ENCODE measurements at regions not wholly inside any gene's neighbourhood (a gene's known extent, or its start where the extent isn't known, plus 50 kb on each side); places are given as distances from the start of the nearest gene placed in this dataset.

- TF ChIP-seq ZSCAN18 (tag by site-specific recombination; IDR thresholded peaks at IDR 0.05) = no peak
- TF ChIP-seq GFI1B (tag by site-specific recombination; IDR thresholded peaks at IDR 0.05) = no peak
- no peak for TF ChIP-seq ZNF658 (tag by site-specific recombination; IDR thresholded peaks at IDR 0.05)
- no peak for TF ChIP-seq ZNF830 (tag by site-specific recombination; IDR thresholded peaks at IDR 0.05; ENCODE audit: low read depth)
- no peak for TF ChIP-seq ZNF274 (IDR thresholded peaks at IDR 0.05; ENCODE audit: low read length)
- TF ChIP-seq ZNF274 (tag by site-specific recombination; IDR thresholded peaks at IDR 0.05; ENCODE audit: borderline replicate concordance) = no peak
- no peak for TF ChIP-seq ZNF521 (tag by site-specific recombination; IDR thresholded peaks at IDR 0.05)
- no peak for TF ChIP-seq PBX3 (CRISPR knock-in tag; IDR thresholded peaks at IDR 0.05)
- TF ChIP-seq ZNF670 (tag by site-specific recombination; IDR thresholded peaks at IDR 0.05; ENCODE audit: low read depth) = no peak
- TF ChIP-seq FEZF1 (tag by site-specific recombination; IDR thresholded peaks at IDR 0.05) = no peak
- TF ChIP-seq GLIS2 (tag by site-specific recombination; IDR thresholded peaks at IDR 0.05) = no peak
- no peak for TF ChIP-seq SCRT2 (tag by site-specific recombination; IDR thresholded peaks at IDR 0.05)
Measured at GRCh38 chr9:88060746-88061145, 77.5 kb downstream of the SPATA31C2 start (continued).

- H3K4me1 ChIP-seq (ENCODE audit: control insufficient read depth, insufficient read depth, low read length) = no peaks in the 10 kb centered on the region
- TF ChIP-seq ZNF529 (tag by site-specific recombination; IDR thresholded peaks at IDR 0.05; ENCODE audit: insufficient replicate concordance) = no peak
- no peak for TF ChIP-seq PRDM6 (tag by site-specific recombination; IDR thresholded peaks at IDR 0.05)
- no peaks in the 10 kb centered on the region for H3K9me3 ChIP-seq (ENCODE audit: control insufficient read depth, insufficient read depth, low read depth, low read length)
- H3K27ac ChIP-seq (ENCODE audit: extremely low read depth, low read depth, low read length) = no peak overlapping the region
- CTCF ChIA-PET = no interaction called here
- POLR2A ChIA-PET = no interaction called here
- no peaks in the 10 kb centered on the region for H3K36me3 ChIP-seq (ENCODE audit: control insufficient read depth in 2 of 2, insufficient read depth in 1 of 2, low read length in 2 of 2)
- no peak overlapping the region for H3K4me3 ChIP-seq (ENCODE audit: low read depth, low read length)
Measured at GRCh38 chr9:88059469-88059868, 78.8 kb downstream of the SPATA31C2 start.

- Histone ChIP-seq H3K9me3 (ENCODE audit: control insufficient read depth, insufficient read depth, low read depth, low read length) (no peaks in the 10 kb centered on the region), H3K36me3 (ENCODE audit: control insufficient read depth in 2 of 2, insufficient read depth in 1 of 2, low read length in 2 of 2) (no peaks in the 10 kb centered on the region), H3K27ac (ENCODE audit: extremely low read depth, low read depth, low read length) (no peak overlapping the region), H3K4me1 (ENCODE audit: control insufficient read depth, insufficient read depth, low read length) (no peaks in the 10 kb centered on the region), H3K4me3 (ENCODE audit: low read depth, low read length) (no peak overlapping the region)
- ChIA-PET CTCF (no interaction called here), POLR2A (no interaction called here)
- TF ChIP-seq ZNF366 (tag by site-specific recombination; conservative IDR thresholded peaks at IDR 0.05) (0 out of 2 replicates have a peak, but pooled peaks have one; percentile 35), ZNF114 (tag by site-specific recombination; IDR thresholded peaks at IDR 0.05) (no peak)
Measured at GRCh38 chr9:88056876-88057275, 81.4 kb downstream of the SPATA31C2 start.

GRCh38 chr9:88053856-88054501, 79.6 kb upstream of the CDK20 start:
- TF ChIP-seq ZNF837 (tag by site-specific recombination; IDR thresholded peaks at IDR 0.05) (no peak), ZNF175 (tag by site-specific recombination; IDR thresholded peaks at IDR 0.05) (no peak), SETDB1 (IDR thresholded peaks at IDR 0.05; ENCODE audit: insufficient read length, low read length) (peak; percentile 18)
- Histone ChIP-seq H3K27ac (ENCODE audit: extremely low read depth, low read depth, low read length) (no peak overlapping the region), H3K4me1 (ENCODE audit: control insufficient read depth, insufficient read depth, low read length) (no peaks in the 10 kb centered on the region), H3K4me3 (ENCODE audit: low read depth, low read length) (no peak overlapping the region), H3K36me3 (ENCODE audit: control insufficient read depth in 2 of 2, insufficient read depth in 1 of 2, low read length in 2 of 2) (no peaks in the 10 kb centered on the region), H3K9me3 (ENCODE audit: control insufficient read depth, insufficient read depth, low read depth, low read length) (no peaks in the 10 kb centered on the region)
- CTCF ChIA-PET = interaction anchor here (0.7 kb wide), 2 partner anchors 369 to 525 kb away, joined by 3 to 4 read pairs; no protein-coding TSS in a partner anchor
- POLR2A ChIA-PET = no interaction called here

All from HEK293 (cell line).